Subcutaneous abdominal adipose tissue (tissue), 5 donors: ENCODE measurements at regions not wholly inside any gene's neighbourhood (a gene's known extent, or its start where the extent isn't known, plus 50 kb on each side); places are given as distances from the start of the nearest gene placed in this dataset.

Experiments
- H3K27ac ChIP-seq: one replicate; pipeline ENCODE4 v1.7.0; 2013; ENCODE audit warnings: low read depth, mild to moderate bottlenecking, inconsistent platforms, low read length, moderate library complexity
- H3K27me3 ChIP-seq, 5 donors: one replicate each; pipeline ENCODE4 v1.7.0; 2013; ENCODE audit warnings: low read length in 5 of 5, inconsistent platforms in 1 of 5; ENCODE audit not compliant: control insufficient read depth in 5 of 5, insufficient read depth in 4 of 5
- H3K36me3 ChIP-seq, 5 donors: one replicate each; pipeline ENCODE4 v1.7.0; 2013; ENCODE audit warnings: low read length in 5 of 5; ENCODE audit not compliant: control insufficient read depth in 5 of 5, insufficient read depth in 5 of 5
- H3K4me1 ChIP-seq, 5 donors: one replicate each; pipeline ENCODE4 v1.7.0; 2013; ENCODE audit warnings: low read length in 5 of 5, mild to moderate bottlenecking in 3 of 5, moderate library complexity in 1 of 5; ENCODE audit not compliant: control insufficient read depth in 5 of 5, insufficient read depth in 5 of 5
- H3K4me3 ChIP-seq, 5 donors: one replicate each; pipeline ENCODE4 v1.7.0; 2013; ENCODE audit warnings: low read length in 5 of 5, low read depth in 1 of 5
- H3K9ac ChIP-seq, 5 donors: one replicate each; pipeline ENCODE4 v1.7.0; 2013; ENCODE audit warnings: low read length in 5 of 5, mild to moderate bottlenecking in 4 of 5, moderate library complexity in 3 of 5
- H3K9me3 ChIP-seq, 5 donors: one replicate each; pipeline ENCODE4 v1.7.0; 2013; ENCODE audit warnings: low read length in 5 of 5; ENCODE audit not compliant: control insufficient read depth in 5 of 5
- donor health status: healthy.
- donor health status: healthy.
- donor health status: healthy.
- donor health status: healthy.
- donor health status: healthy.

GRCh38 chr14:38731962-38732361, 371.1 kb downstream of the SEC23A start:
- no peaks in the 10 kb centered on the region for H3K4me1 ChIP-seq
- H3K36me3 ChIP-seq, result no peaks in the 10 kb centered on the region
- peaks cover 0 to 4% (median 0%) of the 10 kb centered on the region in 5 donors for H3K27me3 ChIP-seq
- H3K9me3 ChIP-seq, result peaks cover 0 to 6% (median 0%) of the 10 kb centered on the region in 5 donors
- no peak overlapping the region for H3K27ac ChIP-seq
- no peak overlapping the region for H3K9ac ChIP-seq
- H3K4me3 ChIP-seq, result no peak overlapping the region

GRCh38 chr14:38730420-38730819, 372.6 kb downstream of the SEC23A start:
- Histone ChIP-seq H3K4me3 (no peak overlapping the region), H3K9me3 (peaks cover 0 to 6% (median 0%) of the 10 kb centered on the region in 5 donors), H3K27ac (no peak overlapping the region), H3K36me3 (no peaks in the 10 kb centered on the region), H3K4me1 (no peaks in the 10 kb centered on the region), H3K27me3 (peaks cover 0 to 4% (median 0%) of the 10 kb centered on the region in 5 donors), H3K9ac (no peak overlapping the region)

- Histone ChIP-seq H3K27me3 (peaks cover 0 to 4% (median 0%) of the 10 kb centered on the region in 5 donors), H3K27ac (no peak overlapping the region), H3K9ac (no peak overlapping the region), H3K4me1 (no peaks in the 10 kb centered on the region), H3K36me3 (no peaks in the 10 kb centered on the region), H3K9me3 (no peaks in the 10 kb centered on the region), H3K4me3 (no peak overlapping the region)
Measured at GRCh38 chr14:38727731-38728130, 375.3 kb downstream of the SEC23A start.

GRCh38 chr14:38724621-38725020, 378.4 kb downstream of the SEC23A start:
- H3K9me3 ChIP-seq, result no peaks in the 10 kb centered on the region
- H3K4me3 ChIP-seq, result no peak overlapping the region
- no peaks in the 10 kb centered on the region for H3K36me3 ChIP-seq
- no peak overlapping the region for H3K27ac ChIP-seq
- no peak overlapping the region for H3K9ac ChIP-seq
- H3K4me1 ChIP-seq, result no peaks in the 10 kb centered on the region
- H3K27me3 ChIP-seq, result peaks cover 0 to 4% (median 0%) of the 10 kb centered on the region in 5 donors

GRCh38 chr14:38723959-38724358, 379.1 kb downstream of the SEC23A start:
- Histone ChIP-seq H3K4me1 (peaks cover 0 to under 1% (median 0%) of the 10 kb centered on the region in 5 donors), H3K27ac (no peak overlapping the region), H3K4me3 (no peak overlapping the region), H3K27me3 (peaks cover 0 to 4% (median 0%) of the 10 kb centered on the region in 5 donors), H3K36me3 (no peaks in the 10 kb centered on the region), H3K9me3 (no peaks in the 10 kb centered on the region), H3K9ac (no peak overlapping the region)

- no peaks in the 10 kb centered on the region for H3K36me3 ChIP-seq
- H3K27ac ChIP-seq, result no peak overlapping the region
- H3K4me1 ChIP-seq, result peaks cover 0 to 7% (median 4%) of the 10 kb centered on the region in 5 donors
- H3K27me3 ChIP-seq, result peaks cover 0 to 4% (median 0%) of the 10 kb centered on the region in 5 donors
- H3K9ac ChIP-seq, result no peak overlapping the region
- H3K4me3 ChIP-seq, result no peak overlapping the region
- H3K9me3 ChIP-seq, result no peaks in the 10 kb centered on the region
Measured at GRCh38 chr14:38723277-38723676, 379.8 kb downstream of the SEC23A start.

GRCh38 chr14:38721822-38722431, 381.1 kb downstream of the SEC23A start:
- Histone ChIP-seq H3K27ac (no peak overlapping the region), H3K4me3 (no peak overlapping the region), H3K36me3 (no peaks in the 10 kb centered on the region), H3K27me3 (no peaks in the 10 kb centered on the region), H3K9me3 (no peaks in the 10 kb centered on the region), H3K4me1 (peaks cover 0 to 7% (median 4%) of the 10 kb centered on the region in 5 donors), H3K9ac (no peak overlapping the region)

- Histone ChIP-seq H3K4me1 (peaks cover 0 to 7% (median 4%) of the 10 kb centered on the region in 5 donors), H3K4me3 (no peak overlapping the region), H3K9ac (no peak overlapping the region), H3K27me3 (no peaks in the 10 kb centered on the region), H3K9me3 (no peaks in the 10 kb centered on the region), H3K27ac (no peak overlapping the region), H3K36me3 (no peaks in the 10 kb centered on the region)
Measured at GRCh38 chr14:38718519-38718918, 384.5 kb downstream of the SEC23A start.

GRCh38 chr14:38716926-38717325, 386.1 kb downstream of the SEC23A start:
- no peaks in the 10 kb centered on the region for H3K36me3 ChIP-seq
- H3K9me3 ChIP-seq, result no peaks in the 10 kb centered on the region

GRCh38 chr14:38710881-38711280, 392.2 kb downstream of the SEC23A start:
- H3K36me3 ChIP-seq, result no peaks in the 10 kb centered on the region
- no peaks in the 10 kb centered on the region for H3K9me3 ChIP-seq
- H3K4me1 ChIP-seq, result no peaks in the 10 kb centered on the region
- no peak overlapping the region for H3K27ac ChIP-seq
- H3K27me3 ChIP-seq, result no peaks in the 10 kb centered on the region
- no peak overlapping the region for H3K4me3 ChIP-seq
- H3K9ac ChIP-seq, result no peak overlapping the region

More at GRCh38 chr14:38716926-38717325, 386.1 kb downstream of the SEC23A start:
- H3K4me1 ChIP-seq, result peaks cover 0 to 7% (median 4%) of the 10 kb centered on the region in 5 donors
- H3K27me3 ChIP-seq, result no peaks in the 10 kb centered on the region
- H3K4me3 ChIP-seq, result no peak overlapping the region
- no peak overlapping the region for H3K9ac ChIP-seq
- H3K27ac ChIP-seq, result no peak overlapping the region
